ENCODE measurements at regions not wholly inside any gene's neighbourhood (a gene's known extent, or its start where the extent isn't known, plus 50 kb on each side); places are given as distances from the start of the nearest gene placed in this dataset.

- no peak for DNase-seq (ENCODE audit: low read depth)
- H3K4me3 ChIP-seq (replicated peaks; ENCODE audit: low read depth, low read length), result no peak overlapping the region
- TF ChIP-seq CTCF (IDR thresholded peaks at IDR 0.05; ENCODE audit: low read length, missing control alignments), result no peak
Observed at GRCh38 chr13:69418319-69418718, 689.3 kb upstream of the ATXN8OS start.

GRCh38 chr13:69410761-69411160 lies 696.9 kb upstream of the ATXN8OS start:
- TF ChIP-seq CTCF (IDR thresholded peaks at IDR 0.05; ENCODE audit: low read length, missing control alignments), result no peak
- no peak for DNase-seq (ENCODE audit: low read depth)
- no peak overlapping the region for H3K4me3 ChIP-seq (replicated peaks; ENCODE audit: low read depth, low read length)

GRCh38 chr13:69391756-69392155 lies 715.9 kb upstream of the ATXN8OS start:
- DNase-seq (ENCODE audit: low read depth), result no peak
- TF ChIP-seq CTCF (IDR thresholded peaks at IDR 0.05; ENCODE audit: low read length, missing control alignments), result no peak
- no peak overlapping the region for H3K4me3 ChIP-seq (replicated peaks; ENCODE audit: low read depth, low read length)

GRCh38 chr13:69389899-69390298 lies 717.7 kb upstream of the ATXN8OS start:
- TF ChIP-seq CTCF (IDR thresholded peaks at IDR 0.05; ENCODE audit: low read length, missing control alignments), result no peak
- no peak overlapping the region for H3K4me3 ChIP-seq (replicated peaks; ENCODE audit: low read depth, low read length)
- no peak for DNase-seq (ENCODE audit: low read depth)

- no peak for DNase-seq (ENCODE audit: low read depth)
- no peak overlapping the region for H3K4me3 ChIP-seq (replicated peaks; ENCODE audit: low read depth, low read length)
Observed at GRCh38 chr13:69373747-69374425, 733.7 kb upstream of the ATXN8OS start.

GRCh38 chr13:69363360-69363759 lies 744.3 kb upstream of the ATXN8OS start:
- H3K4me3 ChIP-seq (replicated peaks; ENCODE audit: low read depth, low read length), result no peak overlapping the region
- TF ChIP-seq CTCF (IDR thresholded peaks at IDR 0.05; ENCODE audit: low read length, missing control alignments), result no peak
- no peak for DNase-seq (ENCODE audit: low read depth)

More at GRCh38 chr13:69373747-69374425, 733.7 kb upstream of the ATXN8OS start:
- no peak for TF ChIP-seq CTCF (IDR thresholded peaks at IDR 0.05; ENCODE audit: low read length, missing control alignments)

- no peak for DNase-seq (ENCODE audit: low read depth)
- TF ChIP-seq CTCF (IDR thresholded peaks at IDR 0.05; ENCODE audit: low read length, missing control alignments), result no peak
- H3K4me3 ChIP-seq (replicated peaks; ENCODE audit: low read depth, low read length), result no peak overlapping the region
Observed at GRCh38 chr13:69331245-69331644, 776.4 kb upstream of the ATXN8OS start.
